ENCODE measurements at regions not wholly inside any gene's neighbourhood (a gene's known extent, or its start where the extent isn't known, plus 50 kb on each side); places are given as distances from the start of the nearest gene placed in this dataset.

GRCh38 chr1:99546432-99547416 is 99.2 kb upstream of the PALMD start:
- H2BK5ac ChIP-seq (ENCODE audit: low read depth, low read length): no peak overlapping the region
- DNase-seq (ENCODE audit: low read depth in 1 of 2, low spot score in 2 of 2) (no peak), FAIRE-seq (no peak)
- H3K4ac ChIP-seq (replicated peaks; ENCODE audit: insufficient read length, low read depth, low read length): no peak overlapping the region
- no peak overlapping the region for H3K56ac ChIP-seq (replicated peaks; ENCODE audit: insufficient read length, low read depth, low read length)
- H2BK12ac ChIP-seq (ENCODE audit: low read depth, low read length): no peak overlapping the region
- no peak overlapping the region for H3K9ac ChIP-seq (replicated peaks in 1 of 4; ENCODE audit: extremely low read depth in 1 of 4, low read depth in 3 of 4, low read length in 3 of 4)
- no peaks in the 10 kb centered on the region for H3K79me2 ChIP-seq (ENCODE audit: control insufficient read depth in 1 of 2, insufficient read depth in 2 of 2, low read length in 2 of 2)
- POLR2A ChIA-PET (ENCODE audit: partially characterized antibody): no interaction called here
- no peak overlapping the region for H2AK5ac ChIP-seq (ENCODE audit: low read depth, low read length)
- H3K14ac ChIP-seq (ENCODE audit: insufficient read length): no peak overlapping the region
- no peak overlapping the region for H2BK20ac ChIP-seq (ENCODE audit: low read length)
- H3K36me3 ChIP-seq (ENCODE audit: control insufficient read depth in 2 of 4, insufficient read depth in 4 of 4, low read length in 3 of 4): no peaks in the 10 kb centered on the region
- H2BK120ac ChIP-seq (replicated peaks; ENCODE audit: low read depth, low read length): no peak overlapping the region
- 0 out of 2 replicates have a peak overlapping the region, but pooled peaks have one; percentile 50 for H2AFZ ChIP-seq (ENCODE audit: low read length)
- H4K91ac ChIP-seq (replicated peaks; ENCODE audit: insufficient read length, low read length): no peak overlapping the region
- H3K4me1 ChIP-seq (replicated peaks in 1 of 4; ENCODE audit: control insufficient read depth in 3 of 4, insufficient read depth in 4 of 4, low read length in 3 of 4): no peaks in the 10 kb centered on the region
- no peak overlapping the region for H3K27ac ChIP-seq (ENCODE audit: low read depth, low read length)
- no peaks in the 10 kb centered on the region for H4K20me1 ChIP-seq (replicated peaks in 1 of 2; ENCODE audit: control insufficient read depth in 1 of 2, insufficient read depth in 2 of 2, low read length in 2 of 2)
- no peak overlapping the region for H3K23ac ChIP-seq (ENCODE audit: insufficient read length)
- CTCF ChIA-PET (ENCODE audit: partially characterized antibody): interaction anchor here (0.7 to 1.5 kb wide), 3 partner anchors 64 to 139 kb away, joined by 3 to 4 read pairs (median 3); no protein-coding TSS in a partner anchor
- H3K23me2 ChIP-seq (ENCODE audit: low read depth, low read length): no peaks in the 10 kb centered on the region
- no peak overlapping the region for H2BK15ac ChIP-seq (ENCODE audit: low read length)
- H4K5ac ChIP-seq (ENCODE audit: insufficient read length, low read depth, low read length): no peak overlapping the region
- H3K4me2 ChIP-seq (ENCODE audit: insufficient read depth in 1 of 2, low read depth in 2 of 2, low read length in 2 of 2): no peak overlapping the region
- no peaks in the 10 kb centered on the region for H3K27me3 ChIP-seq (replicated peaks in 1 of 4; ENCODE audit: control insufficient read depth in 3 of 4, extremely low read depth in 1 of 4, insufficient read depth in 3 of 4, low read length in 3 of 4)
- no peaks in the 10 kb centered on the region for H3K79me1 ChIP-seq (ENCODE audit: low read depth, low read length)
- H3K9me3 ChIP-seq (ENCODE audit: insufficient read depth in 2 of 2, low read depth in 1 of 2, low read length in 1 of 2): no peaks in the 10 kb centered on the region
- no peak overlapping the region for H3K18ac ChIP-seq (ENCODE audit: extremely low read depth, low read length)
- WGBS, 2 experiments (ENCODE audit: extremely low coverage in 1 of 2, insufficient coverage in 1 of 2, insufficient read length in 1 of 2, insufficient replicate concordance in 2 of 2, low coverage in 1 of 2, low lambda C conversion rate in 2 of 2, missing lambda C conversion rate in 1 of 2): 94% methylated on average over 3 of the region's 3 CpGs; no CpG with 5 or more reads in 1 of the 2 experiments
- H4K8ac ChIP-seq (ENCODE audit: extremely low read depth, insufficient read depth, low read length): no peak overlapping the region
- no peak overlapping the region for H3K4me3 ChIP-seq (ENCODE audit: extremely low read depth in 1 of 4, insufficient read depth in 2 of 4, low read depth in 3 of 4, low read length in 4 of 4)
- no peak for TF ChIP-seq SAP30 (IDR thresholded peaks at IDR 0.05; ENCODE audit: insufficient read depth, insufficient replicate concordance, low read length)
- TF ChIP-seq RNF2 (IDR thresholded peaks at IDR 0.05; ENCODE audit: borderline replicate concordance, low read depth, low read length, missing control alignments, poor library complexity, severe bottlenecking): no peak
- no peak for TF ChIP-seq SRF (IDR thresholded peaks at IDR 0.05; ENCODE audit: low read depth, low read length)
- no peak for TF ChIP-seq SUZ12 (IDR thresholded peaks at IDR 0.05; ENCODE audit: low read length)
- TF ChIP-seq PHF8 (conservative IDR thresholded peaks at IDR 0.05; ENCODE audit: low read depth, low read length): no peak
- TF ChIP-seq POU5F1 (IDR thresholded peaks at IDR 0.05; ENCODE audit: low read depth, low read length): no peak
- no peak for TF ChIP-seq ZNF274 (IDR thresholded peaks at IDR 0.05; ENCODE audit: borderline replicate concordance, extremely low read depth, low read length)
- TF ChIP-seq RAD21 (IDR thresholded peaks at IDR 0.05 in 1 of 2, conservative IDR thresholded peaks at IDR 0.05 in 1 of 2; ENCODE audit: low read depth in 2 of 2, low read length in 2 of 2): no peak
- no peak for TF ChIP-seq POLR2A (IDR thresholded peaks at IDR 0.05; ENCODE audit: control extremely low read depth in 1 of 2, low read depth in 2 of 2, low read length in 2 of 2)
